BJ (cell line): ENCODE measurements at regions not wholly inside any gene's neighbourhood (a gene's known extent, or its start where the extent isn't known, plus 50 kb on each side); places are given as distances from the start of the nearest gene placed in this dataset.

Experiments
- CTCF ChIA-PET: fragments of 350-600 bp; formaldehyde crosslinking; extraction: SDS; loops from one replicate; lab custom pipeline; 2021; ENCODE audit warnings: antibody characterized with exemption, inconsistent platforms; lab: Yijun Ruan, JAX
- POLR2A ChIA-PET: fragments of 300-600 bp; sonication (Branson Sonifier 250); formaldehyde crosslinking; extraction: SDS; loops from one replicate; lab custom pipeline; 2021; ENCODE audit warnings: antibody characterized with exemption; lab: Charles Lee
- DNase-seq: peaks from one replicate; pipeline ENCODE4 v3.0.0-alpha.2; 2011; ENCODE audit warnings: low read depth
- H3K27me3 ChIP-seq: 2 replicates; pipeline ENCODE4 v1.6.0; 2011; ENCODE audit warnings: low read length; ENCODE audit not compliant: control insufficient read depth, insufficient read depth
- H3K36me3 ChIP-seq: 2 replicates; pipeline ENCODE4 v1.5.1; 2011; ENCODE audit warnings: low read length; ENCODE audit not compliant: control insufficient read depth, insufficient read depth
- H3K4me3 ChIP-seq: 2 replicates; pipeline ENCODE4 v1.5.1; 2011; ENCODE audit warnings: low read depth, mild to moderate bottlenecking, control low read depth, low read length
- CTCF ChIP-seq: IDR thresholded peaks from 2 replicates; pipeline ENCODE4 v1.5.1; 2011; ENCODE audit warnings: low read depth, mild to moderate bottlenecking, control low read depth, inconsistent platforms, low read length, moderate library complexity; ENCODE audit not compliant: insufficient read depth

DNA sequence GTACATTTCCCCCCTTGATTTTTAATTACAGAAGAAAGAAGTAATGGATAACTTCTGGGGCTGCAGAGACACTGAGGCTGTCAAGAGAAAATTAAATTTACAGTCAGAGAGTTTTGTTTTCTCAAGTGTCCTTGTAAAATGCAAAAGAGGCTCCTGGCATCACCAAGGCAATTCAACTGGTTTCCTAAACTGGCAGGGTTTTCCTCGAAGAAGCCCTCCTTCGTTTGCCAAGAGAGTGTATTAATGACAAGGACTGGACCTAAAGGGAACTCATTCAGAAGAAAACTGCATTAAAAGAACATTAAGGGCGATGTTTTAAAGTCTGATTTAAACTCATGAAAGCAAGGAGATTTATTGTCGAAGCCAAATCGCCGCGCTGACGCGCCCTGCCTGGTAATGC, 476.9 kb downstream of the ZSWIM6 start:
- Histone ChIP-seq H3K4me3 (no peak overlapping the region), H3K36me3 (no peaks in the 10 kb centered on the region), H3K27me3 (no peaks in the 10 kb centered on the region; the same call in 1 of the 2 replicates)
- ChIA-PET POLR2A (no interaction called here), CTCF (interaction anchor here (1.2 kb wide), 1 partner anchor 8 kb away, joined by 3 read pairs; no protein-coding TSS in a partner anchor)
- no peak for TF ChIP-seq CTCF
- DNase-seq, result no peak

- H3K4me3 ChIP-seq, result no peak overlapping the region
- DNase-seq, result no peak
- POLR2A ChIA-PET, result no interaction called here
- H3K27me3 ChIP-seq, result no peaks in the 10 kb centered on the region; the same call in 1 of the 2 replicates
- CTCF ChIA-PET, result no interaction called here
- H3K36me3 ChIP-seq, result no peaks in the 10 kb centered on the region
- no peak for TF ChIP-seq CTCF
These were observed 477.6 kb downstream of the ZSWIM6 start for GRCh38 chr5:61809651-61810050.

- ChIA-PET POLR2A (no interaction called here), CTCF (no interaction called here)
- Histone ChIP-seq H3K4me3 (no peak overlapping the region), H3K27me3 (peaks cover under 1% of the 10 kb centered on the region; the same call in 1 of the 2 replicates), H3K36me3 (no peaks in the 10 kb centered on the region)
- no peak for DNase-seq
- no peak for TF ChIP-seq CTCF
These were observed 479.0 kb downstream of the ZSWIM6 start for GRCh38 chr5:61811052-61811451.

DNA sequence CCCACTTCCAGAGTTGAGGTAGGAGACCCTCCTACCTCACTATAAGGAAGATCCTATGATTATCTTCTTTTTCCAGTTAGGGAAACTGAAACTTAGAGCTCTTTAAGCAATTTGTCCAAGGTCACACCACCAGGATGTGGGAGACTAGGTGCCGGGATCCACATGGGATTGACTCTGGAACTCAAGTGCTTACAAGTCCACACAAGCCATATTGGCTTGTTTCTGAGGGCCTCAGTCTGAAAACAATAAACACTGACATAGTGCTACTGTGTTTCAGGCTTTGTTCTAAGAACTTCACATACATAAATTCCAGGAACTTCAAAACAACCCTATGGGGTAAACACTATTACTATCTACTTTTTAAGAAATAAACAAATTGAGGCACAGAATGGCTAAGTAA, 481.3 kb downstream of the ZSWIM6 start:
- H3K27me3 ChIP-seq, result peaks cover 2% of the 10 kb centered on the region; the same call in 1 of the 2 replicates
- POLR2A ChIA-PET, result no interaction called here
- no peaks in the 10 kb centered on the region for H3K36me3 ChIP-seq
- CTCF ChIA-PET, result interaction anchor here (1.2 kb wide), 1 partner anchor 10 kb away, joined by 3 read pairs; no protein-coding TSS in a partner anchor
- no peak for DNase-seq
- no peak for TF ChIP-seq CTCF
- no peak overlapping the region for H3K4me3 ChIP-seq

DNA sequence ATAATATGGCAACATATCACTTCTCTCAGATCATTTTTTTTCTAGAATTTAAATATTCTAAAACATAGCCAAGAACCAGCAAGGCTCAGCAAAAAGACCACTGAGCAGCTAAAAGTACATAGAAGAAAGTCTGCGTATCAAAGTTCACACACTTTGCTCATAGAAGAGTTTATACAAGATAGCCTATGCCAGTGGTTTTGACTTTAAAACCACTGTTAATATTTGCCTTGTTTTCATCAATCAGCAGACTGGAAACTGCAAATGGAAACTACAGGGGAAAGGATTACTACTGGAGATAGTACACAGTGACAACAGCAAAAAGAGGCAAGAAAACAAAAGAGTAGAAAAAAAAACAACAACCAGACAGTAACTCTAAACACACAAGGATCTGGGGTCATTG, 483.3 kb downstream of the ZSWIM6 start:
- Histone ChIP-seq H3K27me3 (peaks cover 4% of the 10 kb centered on the region), H3K4me3 (no peak overlapping the region), H3K36me3 (no peaks in the 10 kb centered on the region)
- CTCF ChIA-PET, result interaction anchor here (0.6 kb wide), 1 partner anchor 49 kb away, joined by 3 read pairs; no protein-coding TSS in a partner anchor
- POLR2A ChIA-PET, result no interaction called here
- no peak for TF ChIP-seq CTCF
- DNase-seq, result no peak
